Urinary bladder (tissue), 3 donors: ENCODE measurements at regions not wholly inside any gene's neighbourhood (a gene's known extent, or its start where the extent isn't known, plus 50 kb on each side); places are given as distances from the start of the nearest gene placed in this dataset.
"Not testable (repeated sequence)": the region's sequence is repeated elsewhere in the genome, so short reads cannot be mapped to it uniquely, and the experiment has no call there.

Experiments used
- DNase-seq: peaks from one replicate; pipeline ENCODE4 v3.0.0-alpha.2; 2015; ENCODE audit errors: extremely low spot score
- H3K27ac ChIP-seq: one replicate; pipeline ENCODE4 v1.5.1; 2013; ENCODE audit warnings: low read depth, mild to moderate bottlenecking, moderate library complexity
- H3K36me3 ChIP-seq: one replicate; pipeline ENCODE4 v1.6.1; 2013; ENCODE audit warnings: mild to moderate bottlenecking, moderate library complexity; ENCODE audit not compliant: insufficient read depth
- H3K4me1 ChIP-seq: one replicate; pipeline ENCODE4 v1.6.1; 2013; ENCODE audit warnings: mild to moderate bottlenecking, moderate library complexity; ENCODE audit not compliant: insufficient read depth
- H3K4me3 ChIP-seq: one replicate; pipeline ENCODE4 v1.5.1; 2013; ENCODE audit warnings: low read depth, low read length
- WGBS: extraction: QIAGEN DNeasy Blood & Tissue Kit; methylation state at CpG from one replicate; pipeline ENCODE4 v1.1.7; 2013; 5-methylcytosine and 5-hydroxymethylcytosine counted together
- donor health status: healthy with polysubstance abuse.
- donor health status: healthy.

- no peak for DNase-seq
- H3K27ac ChIP-seq, result no peak overlapping the region
- H3K4me1 ChIP-seq, result no peaks in the 10 kb centered on the region
- WGBS, result 65% methylated on average over 2 of the region's 2 CpGs
- no peaks in the 10 kb centered on the region for H3K36me3 ChIP-seq
- H3K4me3 ChIP-seq, result no peak overlapping the region
Observed at GRCh38 chr11:28833670-28834069, 725.5 kb downstream of the METTL15 start.

GRCh38 chr11:28833169-28833568 is 725.0 kb downstream of the METTL15 start:
- Histone ChIP-seq H3K36me3 (no peaks in the 10 kb centered on the region), H3K27ac (no peak overlapping the region), H3K4me3 (no peak overlapping the region), H3K4me1 (no peaks in the 10 kb centered on the region)
- no peak for DNase-seq
- 31% methylated on average over 2 of the region's 2 CpGs for WGBS

DNA sequence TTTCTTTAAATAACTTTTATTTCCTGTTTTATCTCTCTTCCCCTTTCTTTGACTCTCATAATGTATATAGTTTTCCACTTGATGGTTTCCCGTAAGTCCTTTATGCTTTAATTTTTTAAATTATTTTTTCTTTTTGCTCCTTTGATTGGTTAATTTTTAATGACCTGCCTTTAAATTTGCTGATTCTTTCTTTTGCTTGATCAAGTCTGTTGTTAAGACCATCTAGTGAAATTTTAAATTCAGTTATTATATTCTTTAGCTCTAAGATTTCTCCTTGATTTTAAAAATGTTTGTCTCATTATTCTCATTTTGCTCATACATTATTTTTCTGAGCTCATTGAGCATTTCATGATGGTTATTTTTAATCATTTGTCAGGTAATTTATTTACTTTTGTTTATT is 718.6 kb downstream of the METTL15 start:
- Histone ChIP-seq H3K4me1 (no peaks in the 10 kb centered on the region), H3K36me3 (no peaks in the 10 kb centered on the region), H3K27ac (no peak overlapping the region), H3K4me3 (no peak overlapping the region)
- WGBS, result 99% methylated on average over 1 of the region's 1 CpG
- DNase-seq, result no peak

- DNase-seq, result no peak
- no peak overlapping the region for H3K27ac ChIP-seq
- WGBS, result 72% methylated on average over 4 of the region's 4 CpGs
Observed at GRCh38 chr11:28822576-28822975, 714.4 kb downstream of the METTL15 start.

DNA sequence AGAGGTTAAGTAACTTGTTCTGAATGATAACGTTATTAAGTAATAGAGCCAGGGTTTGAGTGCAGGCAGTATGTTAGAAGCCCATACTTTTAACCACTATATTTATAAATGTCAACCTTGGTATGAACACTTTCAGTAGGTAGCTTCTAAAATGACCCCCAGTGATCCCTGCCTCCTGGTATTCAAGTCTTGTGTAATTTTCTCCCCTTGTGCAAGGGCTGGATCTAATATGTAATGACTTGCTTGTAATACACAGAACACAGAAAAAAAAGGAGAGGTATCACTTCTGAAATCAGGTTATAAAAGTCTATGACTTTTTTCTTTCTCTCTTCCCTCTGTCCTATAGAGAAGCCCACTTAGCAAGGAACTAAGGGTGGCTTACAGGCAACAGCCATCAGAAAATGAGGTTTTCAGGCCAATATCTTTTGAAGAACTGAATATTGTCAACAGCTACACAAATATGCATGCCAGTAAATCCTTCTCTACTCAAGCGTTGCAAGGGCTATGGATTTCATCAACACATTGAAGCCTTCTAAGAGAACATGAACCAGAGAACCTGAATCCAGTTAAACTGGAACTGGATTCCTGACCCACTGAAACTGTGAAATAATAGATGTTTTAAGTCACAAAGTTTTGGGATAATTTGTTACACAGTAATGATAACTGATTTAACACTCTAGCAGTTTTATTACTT is 712.3 kb downstream of the METTL15 start:
- WGBS, result 62% methylated on average over 2 of the region's 2 CpGs
- Histone ChIP-seq H3K4me3 (no peak overlapping the region), H3K36me3 (no peaks in the 10 kb centered on the region), H3K27ac (no peak overlapping the region), H3K4me1 (no peaks in the 10 kb centered on the region)
- DNase-seq, result no peak

More at GRCh38 chr11:28822576-28822975, 714.4 kb downstream of the METTL15 start:
- Histone ChIP-seq H3K36me3 (no peaks in the 10 kb centered on the region), H3K4me1 (no peaks in the 10 kb centered on the region), H3K4me3 (no peak overlapping the region)

- no peaks in the 10 kb centered on the region for H3K4me1 ChIP-seq
- no peak overlapping the region for H3K4me3 ChIP-seq
- no peak overlapping the region for H3K27ac ChIP-seq
- no peak for DNase-seq
- H3K36me3 ChIP-seq, result no peaks in the 10 kb centered on the region
- WGBS, result 44% methylated on average over 4 of the region's 4 CpGs
Observed at GRCh38 chr11:28819741-28820140, 711.6 kb downstream of the METTL15 start.

DNA sequence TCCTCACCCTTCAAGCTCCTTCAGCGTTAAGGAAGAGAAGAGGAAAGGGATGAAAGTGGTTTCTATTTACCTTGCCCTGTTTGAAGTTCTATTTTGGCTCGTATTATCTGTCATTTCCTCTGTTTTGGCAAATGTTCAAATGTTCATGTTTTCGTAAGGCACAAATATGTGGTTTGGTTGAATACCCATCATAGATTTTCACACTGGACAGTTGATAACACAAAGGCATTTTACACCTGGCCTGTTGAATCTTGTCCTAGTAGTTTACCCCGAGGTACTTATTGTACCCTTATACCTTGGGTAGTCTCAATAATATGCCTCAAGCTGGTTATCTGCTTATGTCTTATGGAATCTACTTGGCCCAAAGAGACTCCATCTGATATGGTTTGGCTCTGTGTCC is 706.9 kb downstream of the METTL15 start:
- H3K27ac ChIP-seq, result no peak overlapping the region
- H3K4me1 ChIP-seq, result no peaks in the 10 kb centered on the region
- no peaks in the 10 kb centered on the region for H3K36me3 ChIP-seq
- WGBS, result 75% methylated on average over 4 of the region's 4 CpGs
- DNase-seq, result no peak
- no peak overlapping the region for H3K4me3 ChIP-seq

- Histone ChIP-seq H3K4me1 (no peaks in the 10 kb centered on the region), H3K36me3 (no peaks in the 10 kb centered on the region), H3K4me3 (no peak overlapping the region), H3K27ac (no peak overlapping the region)
- no peak for DNase-seq
Observed at GRCh38 chr11:28808771-28809170, 700.6 kb downstream of the METTL15 start.

DNA sequence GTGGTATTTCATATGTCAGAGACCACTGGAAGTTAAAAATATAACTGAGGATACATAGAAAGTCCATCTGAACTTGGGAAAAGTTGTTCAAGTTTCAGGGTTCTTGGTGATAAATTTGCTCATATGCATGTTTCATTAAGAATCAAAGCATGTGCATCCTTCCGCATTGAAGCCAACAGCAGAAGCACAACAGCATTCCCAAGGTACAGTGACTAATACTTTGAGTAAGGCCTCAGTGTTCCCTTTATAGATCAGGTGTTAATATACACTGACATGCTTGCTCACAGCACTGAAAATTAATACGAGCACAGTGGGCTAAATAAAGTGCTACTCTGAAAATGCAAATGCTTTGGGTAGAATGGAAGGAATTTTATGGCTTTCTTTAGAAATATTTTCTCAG is 691.1 kb downstream of the METTL15 start:
- WGBS, result 82% methylated on average over 2 of the region's 2 CpGs
- H3K4me1 ChIP-seq, result no peaks in the 10 kb centered on the region
- H3K4me3 ChIP-seq, result no peak overlapping the region
- no peak for DNase-seq
- H3K36me3 ChIP-seq, result no peaks in the 10 kb centered on the region
- H3K27ac ChIP-seq, result no peak overlapping the region

- no peaks in the 10 kb centered on the region for H3K4me1 ChIP-seq
- 80% methylated on average over 2 of the region's 2 CpGs for WGBS
Observed at GRCh38 chr11:28798286-28798685, 690.1 kb downstream of the METTL15 start.

DNA sequence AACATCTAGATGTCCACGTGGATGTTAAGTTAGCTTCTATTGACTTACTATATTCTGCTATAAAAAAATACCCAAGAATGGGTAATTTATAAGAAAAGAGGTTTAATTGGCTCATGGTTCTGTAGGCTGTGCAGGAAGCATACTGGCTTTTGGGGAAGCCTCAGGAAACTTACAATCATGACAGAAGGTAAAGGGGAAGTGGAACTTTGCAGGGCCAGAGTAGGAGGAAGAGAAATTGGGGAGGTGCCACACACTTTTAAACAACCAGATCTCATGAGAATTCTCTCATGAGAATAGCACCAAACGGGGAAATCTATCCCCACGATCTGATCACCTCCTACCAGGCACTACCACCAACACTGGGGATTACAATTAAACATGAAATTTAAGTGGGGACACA is 689.3 kb downstream of the METTL15 start:
- DNase-seq, result no peak
- H3K27ac ChIP-seq, result no peak overlapping the region
- H3K4me1 ChIP-seq, result no peaks in the 10 kb centered on the region
- H3K36me3 ChIP-seq, result no peaks in the 10 kb centered on the region
- WGBS, result 87% methylated on average over 3 of the region's 3 CpGs
- H3K4me3 ChIP-seq, result no peak overlapping the region

More at GRCh38 chr11:28798286-28798685, 690.1 kb downstream of the METTL15 start:
- no peak for DNase-seq
- no peak overlapping the region for H3K27ac ChIP-seq
- no peak overlapping the region for H3K4me3 ChIP-seq
- no peaks in the 10 kb centered on the region for H3K36me3 ChIP-seq

DNA sequence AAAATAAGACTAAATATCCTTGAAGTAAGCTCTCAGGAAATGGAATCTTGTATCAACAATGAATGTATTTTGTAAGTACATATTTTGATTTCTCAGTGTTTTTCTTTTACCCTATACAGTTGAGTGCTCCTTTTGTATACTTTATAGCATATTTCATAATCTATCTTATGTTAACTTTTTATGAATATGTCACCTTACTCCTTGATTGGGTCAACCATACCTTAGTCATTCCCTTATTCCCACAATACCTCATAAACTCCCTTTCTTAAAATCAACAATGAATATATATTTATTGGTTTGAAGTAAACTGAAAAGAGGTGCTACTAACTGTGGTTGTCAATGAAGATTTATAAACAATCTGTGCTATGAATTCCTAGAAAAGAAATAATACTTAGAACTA is 686.2 kb downstream of the METTL15 start:
- DNase-seq, result no peak
- H3K4me3 ChIP-seq, result no peak overlapping the region
- no peaks in the 10 kb centered on the region for H3K4me1 ChIP-seq
- H3K36me3 ChIP-seq, result no peaks in the 10 kb centered on the region
- H3K27ac ChIP-seq, result no peak overlapping the region

GRCh38 chr11:28793282-28793738 is 685.1 kb downstream of the METTL15 start:
- Histone ChIP-seq H3K4me3 (no peak overlapping the region), H3K27ac (no peak overlapping the region), H3K36me3 (no peaks in the 10 kb centered on the region), H3K4me1 (no peaks in the 10 kb centered on the region)
- WGBS, result 84% methylated on average over 8 of the region's 8 CpGs
- DNase-seq, result no peak

DNA sequence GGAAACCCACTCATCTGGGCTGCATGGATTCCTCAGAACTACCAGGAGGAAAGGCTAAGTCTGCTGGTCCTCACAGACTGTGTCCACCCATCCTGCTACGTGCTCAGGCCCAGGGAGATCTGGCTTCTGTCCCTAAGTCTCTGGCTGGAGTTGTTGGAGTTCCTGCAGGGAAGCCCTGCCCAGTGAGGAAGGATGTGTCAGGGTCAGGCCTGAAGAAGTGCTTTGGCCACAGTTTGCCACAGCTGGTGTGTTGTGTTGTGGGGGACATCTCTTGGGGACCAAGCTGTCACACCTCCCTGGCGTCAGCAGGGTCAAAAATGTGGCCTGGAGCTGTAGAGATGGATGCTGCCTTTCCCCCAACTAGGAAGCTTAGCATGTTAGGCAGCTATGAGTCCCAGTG is 684.7 kb downstream of the METTL15 start:
- H3K36me3 ChIP-seq, result no peaks in the 10 kb centered on the region
- no peak overlapping the region for H3K4me3 ChIP-seq
- WGBS, result 60% methylated on average over 2 of the region's 2 CpGs
- no peak overlapping the region for H3K27ac ChIP-seq
- H3K4me1 ChIP-seq, result no peaks in the 10 kb centered on the region
- no peak for DNase-seq

DNA sequence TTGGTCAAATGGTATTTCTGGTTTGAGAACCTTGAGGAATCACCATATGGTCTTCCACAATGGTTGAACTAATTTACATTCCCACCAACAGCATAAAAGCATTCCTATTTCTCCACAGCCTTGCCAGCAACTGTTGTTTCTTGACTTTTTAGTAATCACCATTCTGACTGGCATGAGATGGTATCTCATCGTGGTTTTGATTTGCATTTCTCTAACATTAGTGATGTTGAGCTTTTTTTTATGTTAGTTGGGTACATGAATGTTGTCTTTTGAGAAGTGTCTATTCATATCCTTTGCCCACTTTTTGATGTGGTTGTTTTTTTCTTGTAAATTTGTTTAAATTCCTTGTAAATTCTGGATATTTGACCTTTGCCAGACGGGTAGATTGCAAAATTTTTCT is 679.7 kb downstream of the METTL15 start:
- 79% methylated on average over 2 of the region's 2 CpGs for WGBS
- not testable (repeated sequence) for H3K27ac ChIP-seq, H3K36me3 ChIP-seq, H3K4me3 ChIP-seq, H3K4me1 ChIP-seq, DNase-seq
